Ishikawa (cell line): ENCODE measurements at regions not wholly inside any gene's neighbourhood (a gene's known extent, or its start where the extent isn't known, plus 50 kb on each side); places are given as distances from the start of the nearest gene placed in this dataset.

Experiments used
- CEBPB ChIP-seq: IDR thresholded peaks from 2 replicates; pipeline ENCODE4 v1.6.1; 2012
- CREB1 ChIP-seq: IDR thresholded peaks from 2 replicates; pipeline ENCODE4 v1.6.1; 2012; ENCODE audit warnings: low read depth
- EGR1 ChIP-seq: IDR thresholded peaks from 2 replicates; pipeline ENCODE4 v1.6.1; 2012
- EP300 ChIP-seq: IDR thresholded peaks from 2 replicates; pipeline ENCODE4 v1.6.1; 2012; ENCODE audit warnings: borderline replicate concordance
- FOXM1 ChIP-seq: IDR thresholded peaks from 2 replicates; pipeline ENCODE4 v1.6.1; 2012; ENCODE audit warnings: low read depth, borderline replicate concordance
- NFIC ChIP-seq: IDR thresholded peaks from 2 replicates; pipeline ENCODE4 v1.6.1; 2012
- RAD21 ChIP-seq: IDR thresholded peaks from 2 replicates; pipeline ENCODE4 v1.6.1; 2012; ENCODE audit warnings: low read depth
- TAF1 ChIP-seq: IDR thresholded peaks from 2 replicates; pipeline ENCODE4 v1.6.1; 2012; ENCODE audit warnings: low read depth, mild to moderate bottlenecking
- TCF12 ChIP-seq: IDR thresholded peaks from 2 replicates; pipeline ENCODE4 v1.6.1; 2012; ENCODE audit warnings: low read depth
- TEAD4 ChIP-seq: IDR thresholded peaks from 2 replicates; pipeline ENCODE4 v1.6.1; 2012
- YY1 ChIP-seq: IDR thresholded peaks from 2 replicates; pipeline ENCODE4 v1.6.1; 2012; ENCODE audit warnings: low read depth
- ZBTB7A ChIP-seq: IDR thresholded peaks from 2 replicates; pipeline ENCODE4 v1.6.1; 2012; ENCODE audit warnings: low read depth
- TF ChIP-seq, protein P1 (sequence below): IDR thresholded peaks from 2 replicates; pipeline ENCODE4 v1.6.1; 2012
- TF ChIP-seq, protein P2 (sequence below): IDR thresholded peaks from 2 replicates; pipeline ENCODE4 v1.6.1; 2012
- TF ChIP-seq, protein P3 (sequence below): IDR thresholded peaks from 2 replicates; pipeline ENCODE4 v1.6.1; 2012; ENCODE audit warnings: low read depth, mild to moderate bottlenecking

DNA sequence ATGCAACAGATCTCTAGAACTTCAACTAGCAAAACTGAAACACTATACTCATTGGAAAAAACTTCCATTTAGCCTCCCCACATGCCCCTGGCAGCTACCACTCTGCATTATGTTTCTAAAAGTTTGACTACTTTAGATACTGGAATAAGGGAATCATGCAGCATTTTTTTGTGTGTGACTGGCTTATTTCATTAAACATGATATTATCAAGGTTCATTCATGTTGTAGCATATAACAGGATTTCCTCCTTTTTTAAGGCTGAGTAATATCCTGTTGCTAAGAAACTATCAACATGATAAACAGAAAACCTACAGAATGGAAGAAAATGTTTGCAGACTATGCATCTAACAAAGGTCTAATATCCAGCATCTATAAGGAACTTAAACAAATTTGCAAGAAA is 597.9 kb downstream of the DMRTA1 start:
- no peak for TF ChIP-seq EP300
- no peak for TF ChIP-seq TCF12
- TF ChIP-seq CREB1: no peak
- TF ChIP-seq CEBPB: no peak
- TF ChIP-seq, protein P1, sequence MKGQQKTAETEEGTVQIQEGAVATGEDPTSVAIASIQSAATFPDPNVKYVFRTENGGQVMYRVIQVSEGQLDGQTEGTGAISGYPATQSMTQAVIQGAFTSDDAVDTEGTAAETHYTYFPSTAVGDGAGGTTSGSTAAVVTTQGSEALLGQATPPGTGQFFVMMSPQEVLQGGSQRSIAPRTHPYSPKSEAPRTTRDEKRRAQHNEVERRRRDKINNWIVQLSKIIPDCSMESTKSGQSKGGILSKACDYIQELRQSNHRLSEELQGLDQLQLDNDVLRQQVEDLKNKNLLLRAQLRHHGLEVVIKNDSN: no peak
- TF ChIP-seq, protein P2, sequence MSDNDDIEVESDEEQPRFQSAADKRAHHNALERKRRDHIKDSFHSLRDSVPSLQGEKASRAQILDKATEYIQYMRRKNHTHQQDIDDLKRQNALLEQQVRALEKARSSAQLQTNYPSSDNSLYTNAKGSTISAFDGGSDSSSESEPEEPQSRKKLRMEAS: no peak
- TF ChIP-seq ZBTB7A: no peak
- TF ChIP-seq TEAD4: no peak
- TF ChIP-seq, protein P3, sequence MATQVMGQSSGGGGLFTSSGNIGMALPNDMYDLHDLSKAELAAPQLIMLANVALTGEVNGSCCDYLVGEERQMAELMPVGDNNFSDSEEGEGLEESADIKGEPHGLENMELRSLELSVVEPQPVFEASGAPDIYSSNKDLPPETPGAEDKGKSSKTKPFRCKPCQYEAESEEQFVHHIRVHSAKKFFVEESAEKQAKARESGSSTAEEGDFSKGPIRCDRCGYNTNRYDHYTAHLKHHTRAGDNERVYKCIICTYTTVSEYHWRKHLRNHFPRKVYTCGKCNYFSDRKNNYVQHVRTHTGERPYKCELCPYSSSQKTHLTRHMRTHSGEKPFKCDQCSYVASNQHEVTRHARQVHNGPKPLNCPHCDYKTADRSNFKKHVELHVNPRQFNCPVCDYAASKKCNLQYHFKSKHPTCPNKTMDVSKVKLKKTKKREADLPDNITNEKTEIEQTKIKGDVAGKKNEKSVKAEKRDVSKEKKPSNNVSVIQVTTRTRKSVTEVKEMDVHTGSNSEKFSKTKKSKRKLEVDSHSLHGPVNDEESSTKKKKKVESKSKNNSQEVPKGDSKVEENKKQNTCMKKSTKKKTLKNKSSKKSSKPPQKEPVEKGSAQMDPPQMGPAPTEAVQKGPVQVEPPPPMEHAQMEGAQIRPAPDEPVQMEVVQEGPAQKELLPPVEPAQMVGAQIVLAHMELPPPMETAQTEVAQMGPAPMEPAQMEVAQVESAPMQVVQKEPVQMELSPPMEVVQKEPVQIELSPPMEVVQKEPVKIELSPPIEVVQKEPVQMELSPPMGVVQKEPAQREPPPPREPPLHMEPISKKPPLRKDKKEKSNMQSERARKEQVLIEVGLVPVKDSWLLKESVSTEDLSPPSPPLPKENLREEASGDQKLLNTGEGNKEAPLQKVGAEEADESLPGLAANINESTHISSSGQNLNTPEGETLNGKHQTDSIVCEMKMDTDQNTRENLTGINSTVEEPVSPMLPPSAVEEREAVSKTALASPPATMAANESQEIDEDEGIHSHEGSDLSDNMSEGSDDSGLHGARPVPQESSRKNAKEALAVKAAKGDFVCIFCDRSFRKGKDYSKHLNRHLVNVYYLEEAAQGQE: no peak
- no peak for TF ChIP-seq FOXM1
- TF ChIP-seq YY1: no peak

DNA sequence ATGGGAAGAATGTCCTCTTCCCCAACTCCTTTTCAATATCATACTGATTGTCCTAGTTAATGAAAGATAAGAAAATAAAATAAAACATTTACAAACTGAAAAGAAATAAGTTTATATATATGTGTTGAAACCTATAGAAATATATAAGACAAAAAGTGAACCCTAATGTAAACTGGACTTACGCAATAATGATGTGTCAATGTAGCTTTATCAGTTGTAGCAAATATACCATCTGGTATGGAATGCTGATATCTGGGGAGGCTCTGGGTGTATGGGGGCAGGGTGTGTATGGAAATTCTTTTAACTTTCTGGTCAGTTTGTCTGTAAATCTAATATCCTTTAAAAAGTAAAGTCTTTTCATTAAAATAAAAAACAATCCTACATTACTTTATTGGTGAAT is 603.9 kb downstream of the DMRTA1 start:
- TF ChIP-seq EGR1: no peak
- no peak for TF ChIP-seq CEBPB
- no peak for TF ChIP-seq TCF12
- TF ChIP-seq NFIC: no peak
- TF ChIP-seq RAD21: no peak
- no peak for TF ChIP-seq CREB1
- TF ChIP-seq TEAD4: no peak
- no peak for TF ChIP-seq FOXM1
- no peak for TF ChIP-seq YY1
- no peak for TF ChIP-seq TAF1
- TF ChIP-seq, protein P2: no peak
- TF ChIP-seq, protein P3: no peak

DNA sequence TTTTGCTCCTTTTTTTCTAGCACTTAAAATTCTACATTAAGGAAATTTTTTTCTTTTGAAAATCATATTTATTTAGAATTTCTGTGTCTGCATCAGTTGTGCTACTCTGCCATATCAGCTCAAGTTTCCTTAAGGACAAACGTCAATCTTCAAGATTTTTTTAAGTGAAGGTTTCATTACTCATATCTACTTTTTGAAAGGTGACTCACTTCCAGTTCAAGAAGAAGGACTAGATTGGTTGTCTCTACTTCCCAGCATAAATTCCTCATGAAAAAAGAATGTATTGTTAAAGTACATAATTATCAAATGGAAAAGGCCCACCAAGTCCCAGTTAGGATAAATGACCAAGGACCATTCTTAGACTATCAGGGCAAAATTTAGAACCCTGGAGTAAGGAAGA is 626.5 kb downstream of the DMRTA1 start:
- no peak for TF ChIP-seq EGR1
- no peak for TF ChIP-seq FOXM1
- TF ChIP-seq NFIC: no peak
- TF ChIP-seq RAD21: no peak
- TF ChIP-seq YY1: no peak
- no peak for TF ChIP-seq TEAD4
- no peak for TF ChIP-seq TAF1
- TF ChIP-seq, protein P2: no peak
- no peak for TF ChIP-seq TCF12
- TF ChIP-seq, protein P1: no peak
- no peak for TF ChIP-seq CEBPB
- no peak for TF ChIP-seq CREB1
- TF ChIP-seq, protein P3: no peak
- TF ChIP-seq ZBTB7A: no peak
- no peak for TF ChIP-seq EP300

DNA sequence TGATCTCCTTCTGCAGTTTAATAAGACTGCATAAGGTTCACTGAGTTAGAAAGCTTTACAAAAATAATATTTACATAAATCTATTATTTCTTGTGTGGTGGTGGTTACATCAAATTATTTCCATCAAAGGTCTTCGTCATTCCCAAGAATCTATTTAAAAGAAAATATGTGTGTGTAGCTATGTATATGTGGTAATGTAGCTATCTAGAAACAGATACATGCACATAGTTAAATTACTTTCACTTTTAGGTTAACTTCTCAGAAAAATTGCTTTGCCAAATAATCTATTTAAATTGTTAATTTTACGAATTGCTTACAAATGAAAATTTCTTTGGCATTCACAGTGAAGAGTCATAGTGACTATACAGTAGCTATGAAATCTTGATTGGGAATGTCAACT is 633.2 kb downstream of the DMRTA1 start:
- no peak for TF ChIP-seq EGR1
- TF ChIP-seq, protein P2: no peak

DNA sequence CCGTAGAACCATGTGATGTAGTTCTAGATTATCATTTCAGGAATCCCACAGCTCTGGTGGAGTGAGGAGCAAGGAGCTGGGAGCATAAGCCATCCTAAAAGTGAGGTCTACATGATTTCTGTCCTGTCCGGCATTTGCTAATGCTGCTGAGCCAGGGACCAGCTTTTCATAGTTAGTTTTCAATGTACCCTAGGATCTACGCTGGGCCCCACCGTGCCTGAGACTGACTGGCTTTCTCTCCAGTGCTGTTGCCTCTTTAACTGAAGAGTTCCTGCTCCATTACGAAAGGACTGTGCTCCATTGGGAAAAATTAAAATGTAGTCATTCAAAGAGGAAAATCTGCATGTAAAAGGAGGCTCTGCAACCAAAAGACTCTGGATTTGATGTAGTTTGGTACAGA is 634.8 kb downstream of the DMRTA1 start:
- TF ChIP-seq YY1 (no peak), EGR1 (no peak), TCF12 (no peak), TEAD4 (no peak), CREB1 (no peak), FOXM1 (no peak), TAF1 (no peak), EP300 (no peak)
- TF ChIP-seq, protein P2: no peak
- TF ChIP-seq, protein P1: no peak
- TF ChIP-seq, protein P3: no peak
